Choroid plexus epithelial cell (primary cell): ENCODE measurements at regions not wholly inside any gene's neighbourhood (a gene's known extent, or its start where the extent isn't known, plus 50 kb on each side); places are given as distances from the start of the nearest gene placed in this dataset.

Experiments
- DNase-seq: peaks from one replicate; pipeline ENCODE4 v3.0.0-alpha.2; 2010; ENCODE audit warnings: low read depth
- H3K4me3 ChIP-seq: 2 replicates; pipeline ENCODE4 v1.5.1; 2011; ENCODE audit warnings: low read depth, mild to moderate bottlenecking, control low read depth, low read length, moderate library complexity
- TF ChIP-seq, protein P1 (sequence below): conservative IDR thresholded peaks from 2 replicates; pipeline ENCODE4 v1.5.1; 2011; ENCODE audit warnings: low read depth, mild to moderate bottlenecking, control low read depth, inconsistent platforms, low read length, moderate library complexity

- TF ChIP-seq, protein P1, sequence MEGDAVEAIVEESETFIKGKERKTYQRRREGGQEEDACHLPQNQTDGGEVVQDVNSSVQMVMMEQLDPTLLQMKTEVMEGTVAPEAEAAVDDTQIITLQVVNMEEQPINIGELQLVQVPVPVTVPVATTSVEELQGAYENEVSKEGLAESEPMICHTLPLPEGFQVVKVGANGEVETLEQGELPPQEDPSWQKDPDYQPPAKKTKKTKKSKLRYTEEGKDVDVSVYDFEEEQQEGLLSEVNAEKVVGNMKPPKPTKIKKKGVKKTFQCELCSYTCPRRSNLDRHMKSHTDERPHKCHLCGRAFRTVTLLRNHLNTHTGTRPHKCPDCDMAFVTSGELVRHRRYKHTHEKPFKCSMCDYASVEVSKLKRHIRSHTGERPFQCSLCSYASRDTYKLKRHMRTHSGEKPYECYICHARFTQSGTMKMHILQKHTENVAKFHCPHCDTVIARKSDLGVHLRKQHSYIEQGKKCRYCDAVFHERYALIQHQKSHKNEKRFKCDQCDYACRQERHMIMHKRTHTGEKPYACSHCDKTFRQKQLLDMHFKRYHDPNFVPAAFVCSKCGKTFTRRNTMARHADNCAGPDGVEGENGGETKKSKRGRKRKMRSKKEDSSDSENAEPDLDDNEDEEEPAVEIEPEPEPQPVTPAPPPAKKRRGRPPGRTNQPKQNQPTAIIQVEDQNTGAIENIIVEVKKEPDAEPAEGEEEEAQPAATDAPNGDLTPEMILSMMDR: no peak
- no peak overlapping the region for H3K4me3 ChIP-seq
- DNase-seq: no peak
These were observed 274.9 kb upstream of the UBE2E3 start for GRCh38 chr2:180705551-180705950.

DNA sequence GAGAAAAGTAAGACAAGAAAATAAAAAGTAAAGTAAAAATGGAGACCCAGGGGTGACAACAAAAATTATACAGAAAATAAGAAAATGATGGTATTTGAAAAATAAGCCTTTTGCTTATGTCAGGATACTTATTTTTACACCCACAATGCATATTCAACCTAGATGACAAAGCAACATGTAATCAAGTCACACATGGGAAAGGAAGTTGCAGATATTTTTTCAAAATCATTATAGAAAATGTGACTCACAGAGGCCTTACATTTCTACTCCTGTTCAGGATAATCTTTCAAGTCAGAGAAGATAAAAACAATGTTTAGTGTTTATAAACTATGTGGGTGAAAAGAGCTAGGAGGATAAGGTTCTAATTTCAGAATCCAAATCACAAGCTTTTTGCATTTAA, 275.3 kb upstream of the UBE2E3 start:
- TF ChIP-seq, protein P1: no peak
- H3K4me3 ChIP-seq: no peak overlapping the region
- DNase-seq: peak; percentile 48

GRCh38 chr2:180699657-180700361, 280.6 kb upstream of the UBE2E3 start:
- H3K4me3 ChIP-seq: no peak overlapping the region
- peak; percentile 23 for DNase-seq
- TF ChIP-seq, protein P1: no peak

GRCh38 chr2:180698668-180699067, 281.7 kb upstream of the UBE2E3 start:
- no peak overlapping the region for H3K4me3 ChIP-seq
- TF ChIP-seq, protein P1: no peak
- DNase-seq: no peak

- DNase-seq: no peak
- no peak overlapping the region for H3K4me3 ChIP-seq
- TF ChIP-seq, protein P1: no peak
These were observed 284.6 kb upstream of the UBE2E3 start for GRCh38 chr2:180695586-180696401.

DNA sequence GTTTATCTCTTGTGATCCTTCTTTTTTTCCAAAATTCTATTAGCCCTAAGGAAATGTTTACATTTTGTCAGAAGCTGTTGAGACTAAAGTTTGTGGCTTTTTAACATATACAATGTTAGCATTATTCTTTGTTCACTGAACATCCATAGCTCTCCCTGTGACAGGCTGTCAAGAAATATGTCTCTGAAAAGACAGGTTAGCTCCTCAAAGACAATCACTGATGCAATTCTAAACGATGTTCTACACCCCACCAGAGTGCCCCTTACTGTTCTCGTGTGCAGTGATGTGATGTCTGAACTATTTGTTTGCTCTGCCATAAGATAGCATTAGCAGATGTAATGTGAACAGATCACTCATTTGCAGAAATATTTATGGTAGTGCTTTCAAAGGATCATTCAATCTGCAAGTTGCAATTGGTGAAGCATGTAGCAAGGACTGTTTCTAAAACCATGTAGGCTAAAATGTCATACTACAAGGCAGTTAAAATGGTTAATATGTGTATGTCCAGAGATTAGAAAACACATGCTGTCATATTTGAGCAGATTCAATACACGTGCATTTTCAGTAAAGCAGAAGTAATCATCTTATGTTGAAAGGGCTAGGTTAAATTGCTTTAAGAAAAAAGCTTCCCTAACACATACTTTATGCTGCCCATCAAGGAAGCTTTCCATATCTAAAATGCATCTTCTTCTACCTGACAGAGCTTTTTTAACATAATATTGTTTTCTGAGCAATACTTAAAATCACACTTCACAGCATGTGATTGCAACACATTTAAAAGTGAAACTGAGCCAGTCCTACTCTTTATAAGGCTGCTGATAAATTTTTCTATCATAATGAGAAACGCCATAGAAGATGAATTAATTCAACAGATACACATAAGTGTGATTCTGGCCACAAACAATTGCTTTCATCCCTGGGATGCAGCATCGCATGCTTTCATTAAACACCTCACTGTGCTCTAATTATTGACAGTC, 285.7 kb upstream of the UBE2E3 start:
- TF ChIP-seq, protein P1: no peak
- DNase-seq: peak; percentile 28
- H3K4me3 ChIP-seq: no peak overlapping the region
